ENCODE measurements at regions not wholly inside any gene's neighbourhood (a gene's known extent, or its start where the extent isn't known, plus 50 kb on each side); places are given as distances from the start of the nearest gene placed in this dataset.

- TF ChIP-seq CTCF (IDR thresholded peaks at IDR 0.05) = no peak
- no peak for TF ChIP-seq EP300 (IDR thresholded peaks at IDR 0.05)
- TF ChIP-seq POLR2AphosphoS5 (IDR thresholded peaks at IDR 0.05) = no peak
- TF ChIP-seq POLR2A (IDR thresholded peaks at IDR 0.05) = no peak
Observed at GRCh38 chr9:99431103-99431502, 209.0 kb downstream of the SEC61B start.
